AML-193 (cell line): ENCODE measurements at regions not wholly inside any gene's neighbourhood (a gene's known extent, or its start where the extent isn't known, plus 50 kb on each side); places are given as distances from the start of the nearest gene placed in this dataset.
"Not testable (repeated sequence)": the region's sequence is repeated elsewhere in the genome, so short reads cannot be mapped to it uniquely, and the experiment has no call there.

ENCODE experiments used
- DNase-seq, 2 experiments: peaks; one replicate each; lab custom pipeline; 2025; lab: John Stamatoyannopoulos, UW

DNA sequence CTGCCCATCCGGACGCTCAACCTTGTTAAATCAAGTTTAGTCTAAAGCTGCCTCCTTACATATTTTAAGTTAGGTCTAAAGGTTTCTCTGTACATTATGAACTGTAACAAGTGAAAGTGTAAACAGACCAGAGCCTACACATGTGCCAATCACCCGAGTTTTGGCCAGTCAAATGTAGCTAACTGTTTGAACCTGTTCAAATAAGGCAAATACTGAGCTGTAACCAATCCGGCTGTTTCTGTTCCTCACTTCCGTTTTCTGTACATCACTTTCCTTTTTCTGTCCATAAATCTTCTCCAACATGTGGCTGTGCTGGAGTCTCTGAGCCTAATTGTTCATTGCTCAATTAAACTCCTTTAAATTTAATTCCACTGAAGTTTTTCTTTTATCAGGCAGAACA is 113.3 kb upstream of the SHISA3 start:
- no peak for DNase-seq

DNA sequence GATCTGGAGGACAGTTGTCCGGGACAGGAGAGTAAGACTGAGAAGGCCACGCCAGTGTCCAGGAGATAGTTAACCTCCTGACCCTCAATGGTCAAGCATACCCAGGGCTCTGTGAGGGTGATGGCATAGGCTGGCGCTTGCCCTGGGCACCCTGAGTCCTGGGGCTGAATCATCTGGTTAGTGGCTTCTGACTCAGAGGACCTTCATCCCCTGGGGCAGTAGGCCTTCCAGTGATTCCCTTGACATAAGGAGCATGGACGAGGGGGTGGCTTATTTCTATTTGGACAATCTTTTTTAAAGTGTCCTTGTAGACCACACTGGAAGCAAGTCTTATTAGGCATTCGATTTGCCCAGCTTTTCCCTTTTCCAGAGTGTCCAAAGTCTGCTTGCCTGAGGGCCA is 108.4 kb upstream of the SHISA3 start:
- not testable (repeated sequence) for DNase-seq

DNA sequence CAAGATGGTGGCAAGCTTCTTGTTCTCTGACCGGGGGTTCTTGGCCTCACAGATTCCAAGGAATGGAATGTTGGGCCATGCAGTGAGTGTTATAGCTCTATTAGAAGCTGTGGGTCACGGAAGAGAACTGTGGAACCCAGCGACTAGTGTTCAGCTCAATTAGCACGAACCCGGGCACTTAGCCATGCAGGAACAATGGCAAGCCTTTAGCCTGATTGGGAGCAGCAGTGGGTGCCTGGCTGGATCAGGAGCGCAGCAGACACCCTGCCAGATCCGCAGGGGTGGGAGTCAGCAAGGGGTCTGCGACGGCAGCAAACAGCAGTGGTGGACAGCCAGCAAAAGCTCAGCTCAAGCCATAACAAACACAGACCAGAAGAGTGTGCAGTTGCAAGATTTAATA is 105.1 kb upstream of the SHISA3 start:
- DNase-seq: not testable (repeated sequence)

DNA sequence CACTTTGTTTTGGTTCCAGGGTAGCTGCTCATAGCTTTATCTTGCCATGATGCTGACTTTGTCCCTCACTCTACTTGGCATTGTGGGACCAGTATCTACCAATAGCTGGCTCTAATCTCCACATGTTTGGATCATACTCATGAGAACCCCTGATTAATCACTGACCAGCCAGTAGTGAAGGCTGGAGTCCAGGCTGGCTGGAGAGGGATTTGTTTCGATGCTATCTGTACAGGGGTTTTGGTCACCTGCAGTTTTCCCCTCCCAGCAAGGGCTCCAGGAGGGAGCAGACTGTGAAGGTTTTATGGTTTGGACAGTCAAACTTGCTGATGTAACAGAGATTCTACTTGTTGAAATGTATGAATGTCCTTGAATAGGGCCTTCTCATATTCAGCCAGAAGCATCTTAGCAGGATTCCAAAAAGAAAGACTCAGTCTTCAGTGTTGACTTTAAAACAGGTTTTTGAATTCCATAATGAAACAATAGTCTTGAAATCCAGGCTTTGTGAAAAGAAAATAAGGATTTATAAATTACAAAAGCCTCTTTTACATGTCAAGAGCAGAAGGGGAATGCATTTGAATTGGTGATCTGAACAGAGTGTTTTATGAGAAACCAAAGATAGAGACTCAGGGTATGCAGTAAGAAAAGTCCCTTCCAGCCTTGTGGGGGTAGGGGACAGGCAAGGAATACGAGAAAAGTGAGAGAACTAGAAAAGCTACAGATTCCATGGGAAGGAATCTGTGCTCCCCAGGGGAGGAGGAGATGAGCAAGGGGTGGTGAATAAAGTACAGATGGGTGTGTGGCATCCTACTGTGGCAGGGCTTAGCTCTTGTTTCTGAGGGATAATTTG is 103.1 kb upstream of the SHISA3 start:
- no peak for DNase-seq

DNA sequence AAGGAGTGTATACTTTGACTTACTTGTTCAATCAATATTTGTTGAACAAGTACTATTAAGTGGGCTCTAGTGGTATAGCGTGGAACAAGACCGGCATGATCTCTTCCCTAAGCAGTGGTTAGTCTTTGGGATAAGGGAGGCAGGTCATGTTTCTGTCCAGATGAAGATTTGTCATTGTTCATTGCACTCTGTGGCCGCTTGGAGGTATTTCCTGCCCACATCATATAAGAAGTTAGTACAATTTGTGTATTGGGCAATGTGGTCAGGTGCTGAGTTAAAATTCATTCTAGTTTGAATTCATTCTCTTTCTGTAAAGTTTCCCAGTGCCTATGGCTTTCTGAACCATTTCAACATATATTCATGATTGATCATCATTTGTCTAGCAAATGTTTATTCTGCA is 101.1 kb upstream of the SHISA3 start:
- DNase-seq: no peak

GRCh38 chr4:42302348-42302747 is 94.9 kb upstream of the SHISA3 start:
- DNase-seq: peak; percentile 13 to 31

DNA sequence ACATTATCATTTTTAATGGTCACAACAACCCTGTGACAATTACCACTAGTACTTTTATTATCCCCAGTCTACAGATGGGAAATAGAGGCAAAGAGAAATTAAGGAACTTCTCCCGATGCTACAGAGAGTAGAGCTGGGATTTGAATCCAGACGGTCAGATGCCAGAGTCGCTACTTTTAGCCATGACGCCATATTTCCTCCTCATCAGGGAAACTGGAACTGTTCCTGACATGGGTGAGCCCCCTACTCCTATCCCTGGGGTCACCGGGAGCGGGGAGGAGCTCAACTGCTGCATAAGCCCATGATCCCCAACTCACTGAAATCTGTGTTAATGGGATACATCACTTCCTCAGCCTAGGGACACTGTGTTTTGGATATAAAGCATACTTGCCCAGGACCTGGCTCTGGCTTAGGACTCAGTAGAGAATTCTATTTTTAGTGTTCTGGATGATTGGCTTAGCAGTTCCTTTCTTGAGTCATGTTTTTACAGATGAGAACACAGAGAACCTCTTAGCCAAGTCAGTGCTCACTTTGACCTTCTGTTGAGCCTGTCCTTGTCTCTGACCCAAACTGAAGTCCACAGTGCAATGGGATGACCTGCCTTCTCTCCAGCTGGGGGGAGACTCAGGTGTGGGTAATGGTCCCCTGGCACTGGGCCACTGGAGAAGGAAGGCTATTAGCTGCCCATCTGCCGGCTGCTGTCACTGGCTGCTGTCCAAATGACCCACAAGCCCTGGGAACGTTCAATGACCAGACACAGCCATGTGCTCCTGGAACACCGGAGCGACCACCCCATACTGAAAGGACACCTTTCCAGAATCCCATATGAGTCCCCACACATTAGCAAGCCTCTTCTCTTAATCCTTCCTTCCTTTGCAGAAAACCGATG is 90.8 kb upstream of the SHISA3 start:
- DNase-seq: no peak

GRCh38 chr4:42308247-42308646 is 89.0 kb upstream of the SHISA3 start:
- no peak for DNase-seq

GRCh38 chr4:42309361-42310260 is 87.7 kb upstream of the SHISA3 start:
- DNase-seq: no peak

- DNase-seq: no peak
These were observed 86.9 kb upstream of the SHISA3 start for GRCh38 chr4:42310358-42310757.

DNA sequence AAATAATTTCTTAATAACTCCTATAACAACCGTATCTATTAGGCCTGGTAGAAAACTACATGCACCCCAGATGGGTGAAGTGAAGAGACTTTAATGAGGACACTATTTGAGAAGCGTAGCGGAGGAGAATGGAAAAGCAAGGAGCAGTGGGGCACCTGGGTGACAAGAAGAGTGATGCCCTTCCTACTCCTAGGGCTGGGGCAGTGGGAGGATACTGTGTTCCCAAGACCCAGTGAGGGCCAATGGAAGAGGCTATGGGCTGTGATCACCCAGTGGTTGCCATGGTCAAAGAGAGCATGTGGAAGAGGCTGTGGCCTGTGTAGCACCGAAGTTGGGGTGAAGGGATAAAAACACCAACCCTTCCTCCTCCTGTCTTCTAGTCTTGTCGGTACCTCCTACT is 86.5 kb upstream of the SHISA3 start:
- DNase-seq: no peak

- DNase-seq: no peak
These were observed 85.7 kb upstream of the SHISA3 start for GRCh38 chr4:42311591-42311990.

- not testable (repeated sequence) for DNase-seq
These were observed 83.9 kb upstream of the SHISA3 start for GRCh38 chr4:42313420-42313819.

DNA sequence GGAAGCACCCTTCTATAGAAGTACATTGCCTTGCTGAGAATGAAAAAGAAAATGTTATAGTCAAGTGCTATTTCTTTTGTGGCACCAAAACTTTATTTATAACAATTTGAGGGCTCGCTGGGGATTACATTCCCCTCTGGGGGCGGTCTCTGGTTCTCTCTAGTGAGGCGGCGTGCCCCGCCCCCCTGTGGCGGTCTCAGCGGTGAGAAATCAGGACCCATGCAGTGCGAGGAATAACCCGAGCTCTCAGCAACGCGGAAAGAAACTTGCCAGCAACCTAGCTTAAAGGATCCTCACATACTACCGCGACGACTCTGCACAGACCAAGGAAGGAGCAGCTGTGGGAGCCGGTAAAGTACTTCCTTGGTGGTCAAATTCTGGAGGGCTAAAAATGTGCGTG is 83.4 kb upstream of the SHISA3 start:
- no peak for DNase-seq

- DNase-seq: no peak
These were observed 82.1 kb upstream of the SHISA3 start for GRCh38 chr4:42315231-42315630.

DNA sequence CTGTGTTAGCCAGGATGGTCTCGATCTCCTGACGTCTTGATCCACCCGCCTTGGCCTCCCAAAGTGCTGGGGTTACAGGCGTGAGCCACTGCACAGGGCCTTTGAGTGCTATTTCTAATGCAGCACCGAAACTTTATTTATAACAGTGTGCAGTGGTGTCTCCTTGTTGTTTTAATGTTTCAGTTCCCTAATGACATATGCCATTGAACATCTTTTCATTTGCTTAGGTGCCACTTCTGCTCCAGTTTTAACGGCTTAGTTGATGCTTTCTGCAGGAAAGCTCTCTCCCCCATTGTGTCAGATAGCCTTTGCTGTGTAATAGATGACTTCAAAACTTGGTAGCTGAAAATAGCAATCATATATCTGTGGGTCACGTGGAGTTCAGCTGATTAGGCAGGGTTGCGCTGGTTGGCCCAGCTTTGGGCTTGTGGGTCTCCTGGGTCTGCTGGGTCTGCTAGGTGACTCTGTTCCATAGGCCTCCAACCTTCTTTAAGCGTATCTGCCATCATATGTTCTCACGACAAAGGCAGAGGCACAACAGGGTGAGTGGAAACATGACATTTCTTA is 76.4 kb upstream of the SHISA3 start:
- DNase-seq: no peak

DNA sequence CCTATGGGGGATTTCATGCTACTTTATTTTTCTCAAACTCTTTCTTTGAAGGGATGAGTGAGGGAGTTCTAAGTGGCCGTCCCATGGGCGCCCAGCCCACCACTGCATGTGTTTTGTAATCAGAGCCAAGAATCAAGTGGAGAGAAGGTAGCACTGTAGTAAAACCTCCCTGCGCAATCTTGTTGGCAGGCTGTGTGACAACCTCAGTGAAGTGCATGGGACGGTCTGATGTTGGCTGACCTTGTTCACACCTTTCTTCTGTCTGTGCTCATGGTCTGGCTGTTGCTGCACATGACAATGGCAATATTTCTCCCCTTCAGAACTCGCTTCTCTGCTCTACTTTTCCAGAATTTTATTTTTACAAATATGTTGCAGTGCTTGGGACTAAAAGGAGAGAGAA is 71.2 kb upstream of the SHISA3 start:
- DNase-seq: no peak

- no peak for DNase-seq
These were observed 70.8 kb upstream of the SHISA3 start for GRCh38 chr4:42326524-42326923.

DNA sequence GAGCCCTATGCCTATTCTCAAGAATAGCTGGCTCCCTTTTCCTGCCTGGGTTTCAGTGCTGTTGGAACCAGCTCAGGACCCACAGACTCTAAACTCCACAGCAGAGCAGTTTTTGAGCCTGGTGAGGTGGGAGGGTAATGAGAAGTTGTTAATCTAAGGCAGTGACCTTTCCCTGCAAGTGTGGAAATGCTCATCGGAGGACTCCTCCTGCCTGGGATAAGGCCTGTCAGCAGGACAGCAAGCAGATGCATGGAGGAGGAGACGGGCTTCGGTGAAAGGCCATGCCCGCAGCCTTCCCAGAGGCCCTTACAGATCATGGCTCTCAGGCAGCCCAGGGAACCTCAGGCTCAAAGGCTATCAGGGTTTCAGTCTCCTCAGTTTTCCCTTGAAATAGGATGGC is 70.0 kb upstream of the SHISA3 start:
- DNase-seq: no peak

GRCh38 chr4:42328978-42329377 is 68.3 kb upstream of the SHISA3 start:
- DNase-seq: no peak

DNA sequence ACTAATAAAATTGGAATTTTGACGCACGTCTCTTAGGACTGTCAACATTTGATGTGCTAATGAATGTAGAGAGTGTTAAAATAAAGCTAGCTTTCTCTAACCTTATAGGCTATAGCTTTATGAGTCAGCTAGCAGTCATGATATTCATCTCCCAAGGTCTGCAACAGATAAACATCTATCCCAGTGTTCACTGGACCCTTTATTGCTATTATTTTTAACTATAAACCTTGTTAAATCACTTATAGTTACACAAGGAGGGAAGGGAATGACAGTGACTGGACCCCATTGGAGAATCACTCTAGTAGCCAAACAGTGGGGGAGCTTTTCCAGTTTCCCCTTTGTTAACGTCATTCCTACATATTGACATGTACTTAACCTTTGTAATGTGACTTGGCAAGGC is 67.9 kb upstream of the SHISA3 start:
- no peak for DNase-seq
